Neuron (in vitro differentiated cells): ENCODE measurements at regions not wholly inside any gene's neighbourhood (a gene's known extent, or its start where the extent isn't known, plus 50 kb on each side); places are given as distances from the start of the nearest gene placed in this dataset.
A peak's percentile ranks its signal among the peaks of the same experiment; 100 is the strongest.
"Not testable (repeated sequence)": the region's sequence is repeated elsewhere in the genome, so short reads cannot be mapped to it uniquely, and the experiment has no call there.

ENCODE experiments used
- H2AFZ ChIP-seq: one replicate; pipeline ENCODE4 v1.6.1; 2013; ENCODE audit warnings: low read depth, mild to moderate bottlenecking, inconsistent platforms, low read length, moderate library complexity
- H3K27me3 ChIP-seq: one replicate; pipeline ENCODE4 v1.6.1; 2013; ENCODE audit warnings: low read length; ENCODE audit not compliant: insufficient read depth
- H3K36me3 ChIP-seq: one replicate; pipeline ENCODE4 v1.6.1; 2013; ENCODE audit warnings: low read length; ENCODE audit not compliant: insufficient read depth
- H3K4me1 ChIP-seq: one replicate; pipeline ENCODE4 v1.6.1; 2013; ENCODE audit warnings: low read length; ENCODE audit not compliant: insufficient read depth
- H3K4me3 ChIP-seq: 2 replicates; pipeline ENCODE4 v1.5.1; 2013; ENCODE audit warnings: mild to moderate bottlenecking, low read length, moderate library complexity
- H3K9me3 ChIP-seq: one replicate; pipeline ENCODE4 v1.6.1; 2013; ENCODE audit warnings: low read length

DNA sequence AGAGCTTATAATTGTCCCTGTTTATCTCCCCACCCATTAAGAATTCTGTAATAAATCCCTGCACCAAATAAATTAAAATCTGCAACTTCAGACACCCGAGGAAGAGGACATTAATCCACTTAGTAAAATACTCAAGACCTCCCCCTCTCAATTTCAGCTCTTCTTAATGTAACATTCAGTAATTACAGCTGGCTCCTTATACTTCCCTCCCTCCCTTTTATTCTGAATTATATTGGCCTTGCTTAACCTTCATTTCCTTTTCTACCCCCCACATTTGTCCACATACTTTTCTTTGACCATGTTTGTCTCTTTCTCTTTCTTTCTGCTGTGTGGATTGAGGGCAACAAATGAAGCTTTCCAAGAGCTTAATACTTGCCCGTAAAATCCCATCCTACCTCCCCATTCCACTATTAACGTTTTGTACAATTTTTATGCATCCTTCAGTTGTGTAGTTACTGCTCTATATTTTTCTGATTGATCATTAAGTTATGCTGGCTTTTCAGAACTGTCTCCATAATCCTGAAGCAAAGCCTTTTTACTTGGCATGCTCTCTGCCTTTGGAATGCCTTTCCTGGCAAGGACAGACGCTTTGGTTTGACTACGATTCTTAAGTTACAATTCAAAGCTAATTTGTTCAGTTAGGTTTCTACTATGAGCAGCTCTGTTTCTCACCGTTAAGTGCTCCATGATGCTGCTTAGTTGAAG lies 580.1 kb downstream of the ZEB2 start:
- Histone ChIP-seq H3K4me1 (peaks cover 6% of the 10 kb centered on the region), H2AFZ (no peak overlapping the region), H3K36me3 (no peaks in the 10 kb centered on the region), H3K4me3 (no peak overlapping the region), H3K9me3 (no peaks in the 10 kb centered on the region), H3K27me3 (peaks cover 6% of the 10 kb centered on the region)

DNA sequence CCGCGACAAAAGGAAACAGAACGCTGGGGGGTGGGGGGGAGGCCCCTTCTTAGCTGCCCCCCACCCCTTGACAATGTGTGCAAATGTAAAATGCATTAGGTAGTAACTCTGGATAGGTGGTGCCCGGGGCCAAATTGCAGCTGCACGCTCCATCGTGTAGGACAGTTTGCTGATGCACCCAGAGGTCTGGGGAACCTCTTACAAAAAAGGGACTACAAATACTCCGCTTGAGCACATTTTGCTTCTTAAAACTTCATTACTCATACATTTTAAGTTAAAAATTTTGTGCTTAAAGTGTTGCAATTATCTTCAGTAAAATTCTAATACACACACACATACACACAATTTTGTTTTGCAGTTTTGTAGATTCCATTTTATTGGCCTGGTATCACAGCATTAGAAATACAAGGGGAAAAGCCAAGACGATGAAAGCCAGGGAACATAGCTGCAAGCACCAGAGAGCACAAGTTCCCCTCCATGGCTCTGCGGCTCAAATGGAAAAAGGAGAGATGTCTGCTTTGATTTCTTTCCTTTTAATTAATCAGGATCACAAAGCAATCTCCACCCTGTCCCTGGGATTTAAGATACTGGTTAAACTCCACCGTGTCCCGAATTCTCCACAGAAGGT lies 582.1 kb downstream of the ZEB2 start:
- Histone ChIP-seq H3K27me3 (peaks cover 6% of the 10 kb centered on the region), H2AFZ (peak overlapping the region; percentile 98), H3K36me3 (no peaks in the 10 kb centered on the region), H3K4me3 (peak overlapping the region; percentile 48), H3K9me3 (no peaks in the 10 kb centered on the region), H3K4me1 (peaks cover 6% of the 10 kb centered on the region)

DNA sequence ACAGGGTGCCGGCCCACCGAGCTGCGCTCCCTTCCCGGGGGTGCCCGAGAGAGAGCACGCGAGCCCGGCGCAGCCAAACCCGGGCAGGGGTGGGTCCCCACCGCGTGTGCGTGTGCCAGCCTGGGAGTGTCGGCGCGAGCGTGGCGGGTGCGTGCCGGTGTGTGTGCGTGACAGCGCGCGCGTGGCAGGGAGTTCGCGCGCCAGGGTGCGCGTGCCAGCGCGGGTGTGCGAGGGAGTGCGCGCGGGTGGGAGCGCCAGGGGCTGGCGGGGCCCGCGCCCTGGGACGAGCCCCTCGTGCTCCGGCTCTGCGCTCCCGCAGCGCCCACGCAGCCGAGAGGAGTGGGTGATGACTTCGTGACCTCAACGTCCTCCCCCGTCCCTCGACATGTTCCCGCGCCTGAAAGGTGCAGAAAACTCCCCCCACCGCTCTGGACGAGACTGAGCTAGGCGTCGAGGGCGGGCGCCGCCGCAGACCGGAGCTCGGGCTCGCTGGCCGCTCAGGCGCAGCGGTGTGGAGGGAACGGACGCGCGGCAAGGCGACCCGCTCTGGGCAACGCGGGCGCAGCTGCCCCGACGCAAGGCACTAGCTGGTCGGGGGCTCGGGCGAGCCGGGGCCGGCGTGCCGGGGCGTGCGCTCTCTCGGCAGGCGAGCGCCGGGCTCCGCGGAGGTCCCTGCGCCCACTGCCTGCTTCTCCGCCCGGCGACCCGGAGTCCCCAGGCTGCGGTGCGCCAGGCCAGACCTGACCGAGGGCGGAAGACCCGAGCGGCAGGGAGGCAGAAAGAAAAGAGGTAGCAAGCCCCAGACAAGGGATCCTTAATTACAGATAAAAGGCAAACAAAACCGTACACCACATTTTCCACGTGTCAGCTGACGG lies 582.8 kb downstream of the ZEB2 start:
- Histone ChIP-seq H3K27me3 (peaks cover 6% of the 10 kb centered on the region), H3K9me3 (no peaks in the 10 kb centered on the region), H2AFZ (peak overlapping the region; percentile 98), H3K4me3 (peak overlapping the region; percentile 48), H3K4me1 (peaks cover 6% of the 10 kb centered on the region), H3K36me3 (no peaks in the 10 kb centered on the region)

DNA sequence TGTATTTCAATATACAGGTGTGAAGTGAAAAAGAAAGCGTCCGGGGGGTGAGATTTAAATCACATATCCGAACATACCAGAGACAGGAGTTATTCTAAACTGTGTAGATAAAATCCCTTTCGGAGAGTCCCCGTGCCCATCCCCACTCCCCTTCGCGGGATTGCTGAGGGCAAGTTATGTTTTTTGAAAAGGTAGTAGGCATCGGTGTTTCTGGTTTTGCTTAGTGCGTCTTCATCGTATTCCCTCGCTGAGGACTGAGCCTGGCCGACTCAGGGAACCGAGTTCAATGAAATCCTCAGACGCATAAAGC lies 583.4 kb downstream of the ZEB2 start:
- peaks cover 6% of the 10 kb centered on the region for H3K4me1 ChIP-seq
- H3K27me3 ChIP-seq: peaks cover 6% of the 10 kb centered on the region

DNA sequence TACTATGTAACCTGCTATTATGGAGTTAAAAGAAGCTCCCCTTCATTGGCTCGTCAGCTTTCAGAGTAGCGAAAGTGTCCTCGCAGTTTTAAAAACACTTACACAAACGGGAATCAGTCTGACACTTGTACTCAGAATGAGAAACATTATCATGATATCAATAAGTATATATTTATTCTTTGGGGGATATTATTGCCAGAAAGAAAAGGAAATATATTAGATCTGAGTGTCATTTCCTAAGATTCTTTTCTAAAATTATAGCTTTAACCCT lies 584.5 kb downstream of the ZEB2 start:
- Histone ChIP-seq H3K27me3 (peaks cover 6% of the 10 kb centered on the region), H3K4me1 (peaks cover 6% of the 10 kb centered on the region), H3K4me3 (no peak overlapping the region)

More for the DNA sequence above, 583.4 kb downstream of the ZEB2 start:
- Histone ChIP-seq H3K4me3 (no peak overlapping the region), H2AFZ (peak overlapping the region; percentile 98), H3K36me3 (no peaks in the 10 kb centered on the region), H3K9me3 (no peaks in the 10 kb centered on the region)

DNA sequence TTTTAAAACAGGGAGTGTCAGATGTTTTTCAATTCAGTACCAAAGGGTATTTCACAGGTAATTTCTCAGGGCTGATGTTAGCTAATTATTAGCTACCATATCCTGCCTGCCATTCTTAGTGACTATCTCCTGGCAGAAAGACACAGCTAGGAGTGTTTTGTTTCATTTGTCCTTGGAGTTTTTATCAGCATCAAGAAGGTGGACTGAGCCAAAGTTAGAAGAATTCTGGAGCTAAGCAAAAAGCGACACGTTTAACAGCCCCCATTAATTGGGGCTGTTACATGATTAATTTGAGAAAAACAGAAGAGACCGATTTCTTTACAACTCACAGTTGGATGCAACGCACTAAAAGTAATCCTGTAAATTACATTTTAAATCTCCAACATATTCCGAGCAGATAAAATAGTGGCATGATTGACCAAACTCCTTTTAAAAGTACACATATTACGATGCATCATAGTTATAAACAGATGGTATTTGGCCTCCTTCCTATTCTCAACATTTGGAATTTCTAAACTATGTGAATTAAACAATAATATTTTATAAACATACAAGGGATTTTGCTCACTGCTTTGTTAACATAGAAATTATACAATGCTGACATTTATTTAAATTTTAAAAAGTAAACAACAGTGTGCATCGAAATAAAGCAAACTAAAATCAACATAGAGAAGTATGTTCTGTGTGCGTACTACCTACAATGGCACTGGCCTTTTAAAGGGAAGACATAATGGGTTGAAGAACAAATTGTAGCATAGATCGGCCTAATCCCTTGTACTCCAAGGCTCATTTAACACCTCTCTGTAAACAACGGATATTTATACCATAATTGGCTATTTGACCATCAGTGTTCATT lies 585.1 kb downstream of the ZEB2 start:
- H3K36me3 ChIP-seq: no peaks in the 10 kb centered on the region
- H2AFZ ChIP-seq: no peak overlapping the region
- peaks cover 6% of the 10 kb centered on the region for H3K27me3 ChIP-seq
- H3K4me3 ChIP-seq: no peak overlapping the region
- no peaks in the 10 kb centered on the region for H3K9me3 ChIP-seq
- H3K4me1 ChIP-seq: peaks cover 6% of the 10 kb centered on the region

More for the DNA sequence above, 584.5 kb downstream of the ZEB2 start:
- Histone ChIP-seq H3K9me3 (no peaks in the 10 kb centered on the region), H3K36me3 (no peaks in the 10 kb centered on the region), H2AFZ (no peak overlapping the region)

DNA sequence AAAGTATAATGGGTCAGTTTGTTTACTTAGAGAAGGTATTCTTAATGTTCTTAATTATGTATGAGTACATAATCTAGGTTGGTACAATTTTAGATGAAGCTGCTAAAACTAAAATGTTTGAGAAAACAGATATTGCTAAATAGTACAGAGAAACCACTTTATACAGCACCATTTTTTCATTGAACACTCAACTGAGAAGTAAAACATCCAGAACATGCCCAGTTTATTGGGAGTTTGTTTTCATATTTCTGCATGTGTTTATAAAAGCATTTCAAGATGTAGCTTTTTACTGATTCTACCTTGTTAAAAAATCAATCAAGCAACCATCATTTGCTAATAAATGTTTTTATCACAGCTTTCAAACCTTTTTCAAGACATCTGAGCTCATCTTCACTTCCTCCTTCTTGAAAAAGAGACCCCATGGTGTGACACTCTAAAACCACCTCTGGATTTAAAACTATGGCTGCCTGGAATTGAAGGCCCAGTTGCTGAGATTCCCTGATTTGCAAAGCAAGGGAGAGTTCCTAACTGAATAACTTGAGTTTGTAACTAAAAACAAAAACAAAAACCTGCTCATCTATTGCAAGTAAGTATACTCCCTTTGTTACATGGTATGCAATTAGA lies 585.9 kb downstream of the ZEB2 start:
- H3K9me3 ChIP-seq: no peaks in the 10 kb centered on the region
- no peak overlapping the region for H3K4me3 ChIP-seq
- H3K36me3 ChIP-seq: no peaks in the 10 kb centered on the region
- H3K27me3 ChIP-seq: peaks cover 6% of the 10 kb centered on the region
- H3K4me1 ChIP-seq: peaks cover 6% of the 10 kb centered on the region
- H2AFZ ChIP-seq: no peak overlapping the region

DNA sequence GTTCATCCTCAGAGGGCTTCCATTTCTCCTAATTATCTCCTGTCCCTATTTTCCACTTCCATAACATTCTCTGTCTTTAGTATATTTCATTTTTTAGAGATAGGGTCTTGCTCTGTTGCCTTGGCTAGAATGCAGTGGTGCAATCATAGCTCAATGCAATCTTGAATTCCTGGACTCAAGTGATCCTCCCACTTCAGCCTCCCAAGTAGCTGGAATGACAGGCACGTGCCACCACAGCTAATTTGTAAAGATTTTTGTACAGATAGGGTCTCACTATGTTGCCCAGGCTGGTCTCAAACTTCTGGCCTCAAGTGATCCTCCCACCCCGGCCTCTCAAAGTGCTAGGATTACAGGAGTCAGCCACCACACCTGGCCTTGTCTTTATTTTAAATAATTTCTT lies 589.0 kb downstream of the ZEB2 start:
- Histone ChIP-seq H3K27me3 (no peaks in the 10 kb centered on the region), H3K36me3 (no peaks in the 10 kb centered on the region), H3K9me3 (no peaks in the 10 kb centered on the region), H3K4me3 (no peak overlapping the region), H3K4me1 (peaks cover 4% of the 10 kb centered on the region), H2AFZ (no peak overlapping the region)

DNA sequence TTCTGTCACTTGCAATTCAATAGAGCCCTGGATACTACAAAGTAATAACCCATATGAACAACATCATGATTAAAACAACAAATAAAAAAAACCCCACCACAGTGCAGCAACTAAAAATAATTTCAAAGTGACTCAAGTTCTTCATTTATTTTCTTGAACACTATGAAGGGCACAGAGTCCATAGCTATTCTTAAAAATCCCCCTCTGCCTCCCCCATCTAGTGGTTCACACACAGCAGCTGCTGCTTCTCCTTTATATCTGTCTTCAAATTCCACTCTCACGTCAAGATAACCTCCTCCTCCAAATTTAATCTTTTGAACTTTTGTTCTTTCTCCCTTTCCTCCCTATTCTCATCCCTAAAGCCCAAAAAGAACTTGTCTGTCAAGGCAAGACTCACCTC lies 591.3 kb downstream of the ZEB2 start:
- H3K27me3 ChIP-seq: no peaks in the 10 kb centered on the region
- H3K9me3 ChIP-seq: no peaks in the 10 kb centered on the region
- H3K4me3 ChIP-seq: no peak overlapping the region
- H3K4me1 ChIP-seq: peaks cover 4% of the 10 kb centered on the region
- no peak overlapping the region for H2AFZ ChIP-seq
- H3K36me3 ChIP-seq: no peaks in the 10 kb centered on the region

DNA sequence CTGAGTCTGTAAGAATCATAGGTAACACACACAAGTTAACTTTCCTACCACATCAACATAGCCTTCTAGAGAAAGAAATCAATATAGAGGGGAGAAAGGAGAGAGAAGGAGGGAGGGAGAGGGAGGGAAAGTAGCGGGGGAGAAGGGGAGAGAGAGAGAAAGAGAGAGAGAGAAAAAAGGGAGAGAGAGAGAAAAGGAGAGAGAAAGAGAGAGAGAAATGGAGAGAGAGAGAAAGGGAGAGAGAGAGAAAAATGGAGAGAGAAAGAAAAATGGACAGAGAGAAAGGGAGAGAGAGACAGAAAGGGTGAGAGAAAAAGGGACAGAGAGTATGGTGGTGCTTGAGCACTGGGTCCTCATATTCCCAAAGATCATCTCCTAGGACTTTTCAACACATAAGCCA lies 591.7 kb downstream of the ZEB2 start:
- H3K9me3 ChIP-seq: no peaks in the 10 kb centered on the region
- H3K4me3 ChIP-seq: no peak overlapping the region
- no peaks in the 10 kb centered on the region for H3K27me3 ChIP-seq
- peaks cover 4% of the 10 kb centered on the region for H3K4me1 ChIP-seq
- no peaks in the 10 kb centered on the region for H3K36me3 ChIP-seq
- no peak overlapping the region for H2AFZ ChIP-seq

DNA sequence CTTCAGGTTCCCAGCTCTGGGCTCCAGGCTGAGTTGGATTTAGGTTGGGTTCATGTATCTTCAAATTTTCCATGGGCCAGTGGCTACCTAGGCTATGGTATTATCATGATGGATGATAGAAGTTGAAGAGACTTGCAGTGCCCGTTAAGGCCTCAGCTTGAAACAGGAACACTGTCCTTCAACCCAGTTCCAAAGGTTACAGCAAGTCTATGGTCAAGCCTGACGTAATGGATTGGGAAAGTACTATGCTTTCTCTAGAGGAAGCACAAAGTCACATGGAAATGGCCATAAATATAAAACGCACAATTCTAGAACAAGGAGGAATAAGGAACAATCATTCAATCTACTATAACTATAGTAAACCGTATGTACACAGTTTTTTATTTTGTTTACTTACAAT lies 593.2 kb downstream of the ZEB2 start:
- Histone ChIP-seq H3K36me3 (no peaks in the 10 kb centered on the region), H2AFZ (no peak overlapping the region), H3K4me3 (no peak overlapping the region), H3K27me3 (no peaks in the 10 kb centered on the region), H3K9me3 (no peaks in the 10 kb centered on the region), H3K4me1 (peaks cover 4% of the 10 kb centered on the region)

DNA sequence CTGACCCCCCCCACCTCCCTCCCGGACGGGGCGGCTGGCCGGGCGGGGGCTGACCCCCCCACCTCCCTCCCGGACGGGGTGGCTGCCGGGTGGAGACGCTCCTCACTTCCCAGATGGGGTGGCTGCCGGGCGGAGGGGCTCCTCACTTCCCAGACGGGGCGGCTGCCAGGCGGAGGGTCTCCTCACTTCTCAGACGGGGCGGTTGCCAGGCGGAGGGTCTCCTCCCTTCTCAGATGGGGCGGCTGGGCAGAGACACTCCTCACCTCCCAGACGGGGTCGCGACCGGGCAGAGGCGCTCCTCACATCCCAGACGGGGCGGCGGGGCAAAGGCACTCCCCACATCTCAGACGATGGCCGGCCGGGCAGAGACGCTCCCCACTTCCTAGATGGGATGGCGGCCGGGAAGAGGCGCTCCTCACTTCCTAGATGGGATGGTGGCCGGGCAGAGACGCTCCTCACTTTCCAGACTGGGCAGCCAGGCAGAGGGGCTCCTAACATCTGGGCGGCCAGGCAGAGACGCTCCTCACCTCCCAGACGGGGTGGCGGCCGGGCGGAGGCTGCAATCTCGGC lies 597.6 kb downstream of the ZEB2 start:
- H3K36me3 ChIP-seq, H3K27me3 ChIP-seq: not testable (repeated sequence)

More for the DNA sequence above, 597.6 kb downstream of the ZEB2 start:
- not testable (repeated sequence) for H3K4me1 ChIP-seq, H3K4me3 ChIP-seq, H3K9me3 ChIP-seq, H2AFZ ChIP-seq
